BLaER1 (cell line): ENCODE measurements at regions not wholly inside any gene's neighbourhood (a gene's known extent, or its start where the extent isn't known, plus 50 kb on each side); places are given as distances from the start of the nearest gene placed in this dataset.

ENCODE experiments used
- H3K27ac ChIP-seq: shearing (Covaris generic); formaldehyde crosslinking; 2 replicates; pipeline ENCODE4 v1.8.1; 2022
- H3K27me3 ChIP-seq: shearing (Covaris generic); formaldehyde crosslinking; 2 replicates; pipeline ENCODE4 v1.8.1; 2022
- H3K36me3 ChIP-seq: shearing (Covaris generic); formaldehyde crosslinking; 2 replicates; pipeline ENCODE4 v1.8.1; 2022
- H3K4me1 ChIP-seq: shearing (Covaris generic); formaldehyde crosslinking; 2 replicates; pipeline ENCODE4 v1.8.1; 2022
- H3K4me2 ChIP-seq: shearing (Covaris generic); formaldehyde crosslinking; 2 replicates; pipeline ENCODE4 v1.8.1; 2022
- H3K4me3 ChIP-seq: shearing (Covaris generic); formaldehyde crosslinking; 2 replicates; pipeline ENCODE4 v1.8.1; 2022
- H3K9ac ChIP-seq: shearing (Covaris generic); formaldehyde crosslinking; 2 replicates; pipeline ENCODE4 v1.8.1; 2022
- H3K9me3 ChIP-seq: shearing (Covaris generic); formaldehyde crosslinking; 2 replicates; pipeline ENCODE4 v1.8.1; 2022
- H4K20me1 ChIP-seq: shearing (Covaris generic); formaldehyde crosslinking; 2 replicates; pipeline ENCODE4 v1.8.1; 2022
- Cebpa-rat ChIP-seq: shearing (Covaris generic); IDR thresholded peaks from 2 replicates; pipeline ENCODE4 v1.8.1; 2022

DNA sequence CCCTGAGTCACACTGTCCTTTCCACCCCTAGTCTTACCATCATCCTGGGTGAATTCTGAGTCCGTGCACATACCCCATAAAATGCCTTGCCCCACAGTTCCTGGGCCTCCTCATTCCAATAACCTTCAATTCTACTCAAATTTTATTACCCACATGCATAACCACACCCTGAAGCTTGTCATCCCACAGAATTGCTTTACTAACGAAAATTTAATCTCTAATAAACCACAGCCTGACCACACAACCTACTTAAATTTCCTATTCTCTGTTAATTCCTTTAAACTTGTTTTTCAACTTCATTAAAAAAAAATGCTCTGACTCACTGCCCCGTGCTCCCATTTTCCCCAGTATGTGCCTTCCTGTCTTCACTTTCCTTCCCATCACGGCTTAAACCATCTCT is 205.9 kb downstream of the PHLDA1 start:
- Histone ChIP-seq H3K36me3 (no peaks in the 10 kb centered on the region), H3K4me3 (no peak overlapping the region), H3K27ac (no peak overlapping the region), H3K9ac (no peak overlapping the region), H3K9me3 (peaks cover 11% of the 10 kb centered on the region; the same call in 1 of the 2 replicates), H4K20me1 (no peaks in the 10 kb centered on the region), H3K27me3 (no peaks in the 10 kb centered on the region), H3K4me1 (peaks cover 19% of the 10 kb centered on the region), H3K4me2 (peak overlapping the region; percentile 1; the same call in 1 of the 2 replicates)
- no peak for TF ChIP-seq Cebpa-rat

DNA sequence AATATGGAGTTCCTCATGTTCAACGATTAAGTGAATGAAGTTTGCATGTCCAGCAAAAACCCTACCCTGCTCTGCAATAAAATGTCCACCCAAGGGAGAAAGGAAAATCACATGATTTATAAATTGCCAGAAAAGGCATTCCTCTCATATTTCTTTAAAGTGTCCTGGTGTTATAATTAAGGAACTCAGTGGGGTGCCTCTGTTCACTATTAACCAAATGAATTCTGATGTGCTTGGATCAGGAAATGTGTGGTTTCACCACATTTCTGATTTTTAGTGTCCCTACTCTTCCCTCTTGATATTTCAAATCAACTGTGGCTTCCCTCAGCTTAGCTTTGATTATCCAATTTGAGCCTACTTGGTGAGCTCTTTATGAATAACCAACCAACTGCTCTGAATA is 208.1 kb downstream of the PHLDA1 start:
- Histone ChIP-seq H3K4me2 (0 out of 2 replicates have a peak overlapping the region, but pooled peaks have one; percentile 0), H4K20me1 (no peaks in the 10 kb centered on the region), H3K9ac (no peak overlapping the region), H3K4me1 (peaks cover 19% of the 10 kb centered on the region), H3K36me3 (no peaks in the 10 kb centered on the region), H3K9me3 (peaks cover 11% of the 10 kb centered on the region; the same call in 1 of the 2 replicates), H3K27ac (no peak overlapping the region), H3K4me3 (no peak overlapping the region), H3K27me3 (no peaks in the 10 kb centered on the region)
- TF ChIP-seq Cebpa-rat, result no peak

GRCh38 chr12:75822416-75822815 is 209.2 kb downstream of the PHLDA1 start:
- H3K9me3 ChIP-seq, result peaks cover 11% of the 10 kb centered on the region; the same call in 1 of the 2 replicates
- no peaks in the 10 kb centered on the region for H4K20me1 ChIP-seq
- H3K27ac ChIP-seq, result no peak overlapping the region
- no peak overlapping the region for H3K9ac ChIP-seq
- no peaks in the 10 kb centered on the region for H3K36me3 ChIP-seq
- no peak overlapping the region for H3K4me2 ChIP-seq
- no peak for TF ChIP-seq Cebpa-rat
- no peak overlapping the region for H3K4me3 ChIP-seq
- H3K27me3 ChIP-seq, result no peaks in the 10 kb centered on the region
- H3K4me1 ChIP-seq, result peaks cover 19% of the 10 kb centered on the region

GRCh38 chr12:75820848-75821578 is 210.6 kb downstream of the PHLDA1 start:
- Histone ChIP-seq H3K4me2 (no peak overlapping the region), H3K9me3 (no peaks in the 10 kb centered on the region), H3K4me1 (peaks cover 29% of the 10 kb centered on the region), H3K9ac (no peak overlapping the region), H4K20me1 (no peaks in the 10 kb centered on the region), H3K27ac (no peak overlapping the region), H3K27me3 (no peaks in the 10 kb centered on the region), H3K4me3 (no peak overlapping the region), H3K36me3 (no peaks in the 10 kb centered on the region)
- TF ChIP-seq Cebpa-rat, result no peak

DNA sequence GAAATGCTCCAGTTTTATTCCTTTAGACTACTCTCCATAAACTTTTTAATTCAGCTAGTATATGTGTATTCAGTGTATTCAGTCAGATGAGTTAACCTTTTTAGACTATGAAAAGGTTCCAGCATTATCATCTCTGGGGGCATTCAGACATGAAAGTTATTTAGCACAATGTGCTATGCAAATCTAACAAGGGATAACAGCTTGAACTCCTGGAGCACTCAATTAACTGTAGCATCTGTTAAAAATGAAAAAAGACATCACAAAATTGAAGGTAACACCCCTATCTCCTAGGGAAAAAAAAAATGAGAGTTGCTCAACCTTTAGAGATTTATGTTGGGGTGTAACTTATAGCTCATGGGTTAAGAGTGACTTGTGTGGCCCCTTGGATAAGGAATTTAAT is 211.5 kb downstream of the PHLDA1 start:
- H3K4me2 ChIP-seq, result no peak overlapping the region
- H3K9me3 ChIP-seq, result no peaks in the 10 kb centered on the region
- H3K4me1 ChIP-seq, result peaks cover 31% of the 10 kb centered on the region
- no peak overlapping the region for H3K27ac ChIP-seq
- no peak overlapping the region for H3K4me3 ChIP-seq
- H3K27me3 ChIP-seq, result no peaks in the 10 kb centered on the region
- TF ChIP-seq Cebpa-rat, result no peak
- no peaks in the 10 kb centered on the region for H4K20me1 ChIP-seq
- H3K9ac ChIP-seq, result no peak overlapping the region
- no peaks in the 10 kb centered on the region for H3K36me3 ChIP-seq

DNA sequence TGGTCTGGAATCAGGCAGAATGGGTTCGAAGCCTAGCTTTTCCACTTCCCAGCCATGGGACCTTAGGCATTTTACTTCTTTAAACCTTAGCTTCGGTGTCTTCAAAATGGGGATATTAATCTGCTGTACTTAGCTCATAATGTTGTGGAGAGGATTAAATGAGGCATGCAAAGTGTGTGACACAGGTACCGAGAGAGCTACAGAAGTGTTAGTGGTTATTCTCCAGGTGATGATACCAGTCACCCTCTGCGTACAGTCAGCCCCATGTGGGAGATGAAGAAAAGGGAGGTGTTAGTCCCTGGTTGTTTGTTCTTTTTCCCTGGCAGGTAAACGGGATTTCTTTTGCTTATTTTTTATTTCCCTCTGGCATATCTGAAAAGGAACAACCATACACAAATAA is 212.1 kb downstream of the PHLDA1 start:
- Histone ChIP-seq H3K4me2 (no peak overlapping the region), H3K4me1 (peaks cover 36% of the 10 kb centered on the region)

GRCh38 chr12:75818863-75819262 is 212.7 kb downstream of the PHLDA1 start:
- Histone ChIP-seq H4K20me1 (no peaks in the 10 kb centered on the region), H3K9ac (no peak overlapping the region), H3K36me3 (no peaks in the 10 kb centered on the region), H3K27ac (no peak overlapping the region), H3K4me1 (peaks cover 41% of the 10 kb centered on the region), H3K27me3 (no peaks in the 10 kb centered on the region), H3K4me2 (no peak overlapping the region), H3K4me3 (no peak overlapping the region), H3K9me3 (no peaks in the 10 kb centered on the region)
- no peak for TF ChIP-seq Cebpa-rat

More for the DNA sequence above, 212.1 kb downstream of the PHLDA1 start:
- Histone ChIP-seq H4K20me1 (no peaks in the 10 kb centered on the region), H3K9ac (no peak overlapping the region), H3K27ac (no peak overlapping the region), H3K27me3 (no peaks in the 10 kb centered on the region), H3K4me3 (no peak overlapping the region), H3K9me3 (no peaks in the 10 kb centered on the region), H3K36me3 (no peaks in the 10 kb centered on the region)
- TF ChIP-seq Cebpa-rat, result no peak

- Histone ChIP-seq H3K4me3 (no peak overlapping the region), H3K4me2 (no peak overlapping the region), H3K27me3 (no peaks in the 10 kb centered on the region), H3K9ac (no peak overlapping the region), H3K4me1 (peaks cover 37% of the 10 kb centered on the region), H4K20me1 (no peaks in the 10 kb centered on the region), H3K9me3 (no peaks in the 10 kb centered on the region), H3K27ac (no peak overlapping the region), H3K36me3 (no peaks in the 10 kb centered on the region)
- TF ChIP-seq Cebpa-rat, result no peak
Observed at GRCh38 chr12:75816897-75817296, 214.7 kb downstream of the PHLDA1 start.

- peak overlapping the region; percentile 78 for H3K4me2 ChIP-seq
- no peaks in the 10 kb centered on the region for H3K9me3 ChIP-seq
- H3K27ac ChIP-seq, result no peak overlapping the region
- H3K27me3 ChIP-seq, result no peaks in the 10 kb centered on the region
- peaks cover 37% of the 10 kb centered on the region for H3K4me1 ChIP-seq
- no peak overlapping the region for H3K9ac ChIP-seq
- no peak overlapping the region for H3K4me3 ChIP-seq
- H3K36me3 ChIP-seq, result no peaks in the 10 kb centered on the region
- H4K20me1 ChIP-seq, result no peaks in the 10 kb centered on the region
- no peak for TF ChIP-seq Cebpa-rat
Observed at GRCh38 chr12:75815756-75816155, 215.8 kb downstream of the PHLDA1 start.

DNA sequence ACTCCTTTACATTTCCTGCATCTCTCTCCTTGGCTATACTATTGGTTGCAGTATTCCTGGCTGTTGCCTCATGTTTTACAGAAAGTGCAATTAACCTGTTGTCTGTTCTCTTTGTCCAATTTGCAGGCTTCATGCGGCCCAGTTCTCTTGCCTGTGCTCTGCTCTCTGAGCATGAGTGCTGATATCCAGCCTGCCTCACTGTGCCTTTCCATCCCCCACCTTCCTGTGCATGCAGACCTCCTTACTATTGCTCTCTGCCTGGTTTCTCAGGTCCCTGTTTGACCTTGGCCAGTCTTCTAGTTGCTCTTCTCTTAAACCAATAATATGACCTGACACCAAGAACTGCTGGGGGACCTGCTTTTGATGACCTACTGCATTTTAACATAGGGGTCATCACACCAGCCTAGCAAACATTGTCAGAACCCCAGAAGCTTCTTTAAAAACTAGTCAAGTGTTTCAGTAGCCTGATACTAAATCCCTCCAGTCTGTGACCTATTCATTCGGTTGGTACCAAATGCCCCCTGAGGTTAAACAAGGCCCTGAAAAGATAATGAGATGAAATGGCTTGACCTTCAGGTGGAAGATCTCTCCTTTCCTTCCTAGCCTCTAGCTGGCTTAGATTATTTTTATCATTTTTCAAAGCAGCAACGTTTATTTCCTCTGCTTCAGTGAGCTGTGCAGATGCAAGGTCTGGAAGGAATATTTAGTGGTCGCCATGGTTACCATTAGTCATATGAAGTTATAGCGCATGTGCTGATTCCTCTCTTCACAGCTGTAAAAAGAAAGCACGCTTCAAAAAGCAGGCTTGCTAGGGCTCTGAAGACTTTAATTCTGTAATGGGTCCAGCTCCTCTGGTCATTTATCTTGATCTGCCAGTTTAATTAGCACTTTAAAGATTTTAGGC is 216.5 kb downstream of the PHLDA1 start:
- Histone ChIP-seq H3K27ac (peak overlapping the region; percentile 61), H3K36me3 (no peaks in the 10 kb centered on the region), H3K27me3 (no peaks in the 10 kb centered on the region), H3K9ac (peak overlapping the region; percentile 21; the same call in 1 of the 2 replicates), H3K4me1 (peaks cover 37% of the 10 kb centered on the region), H3K4me3 (no peak overlapping the region), H3K4me2 (peak overlapping the region; percentile 78), H3K9me3 (no peaks in the 10 kb centered on the region), H4K20me1 (no peaks in the 10 kb centered on the region)
- TF ChIP-seq Cebpa-rat, result no peak
